ENCODE measurements at regions not wholly inside any gene's neighbourhood (a gene's known extent, or its start where the extent isn't known, plus 50 kb on each side); places are given as distances from the start of the nearest gene placed in this dataset.

- DNase-seq, result no peak
These were observed 1409.8 kb downstream of the PCDH7 start for GRCh38 chr4:32129967-32130366.

- DNase-seq, result no peak
These were observed 1413.0 kb downstream of the PCDH7 start for GRCh38 chr4:32133141-32133540.

DNA sequence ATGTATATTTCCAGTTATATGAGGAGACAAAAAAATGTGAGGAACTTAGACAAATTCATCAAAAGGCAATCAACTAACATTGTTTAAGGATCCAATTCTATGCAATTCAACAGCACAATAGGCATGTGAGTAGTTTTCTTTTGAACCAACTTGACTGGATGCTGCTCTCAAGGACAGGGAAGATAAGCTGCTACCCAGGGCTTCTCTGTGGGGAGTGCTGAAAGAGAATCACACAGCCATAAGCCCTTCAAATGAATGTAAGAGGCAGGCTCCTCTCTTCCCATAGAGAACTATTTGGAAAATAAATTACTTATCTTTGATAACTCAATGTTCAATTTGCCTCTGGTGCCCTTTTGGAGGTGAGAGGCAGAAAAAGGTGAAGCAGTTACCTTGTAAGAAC is 1413.6 kb downstream of the PCDH7 start:
- DNase-seq, result no peak

DNA sequence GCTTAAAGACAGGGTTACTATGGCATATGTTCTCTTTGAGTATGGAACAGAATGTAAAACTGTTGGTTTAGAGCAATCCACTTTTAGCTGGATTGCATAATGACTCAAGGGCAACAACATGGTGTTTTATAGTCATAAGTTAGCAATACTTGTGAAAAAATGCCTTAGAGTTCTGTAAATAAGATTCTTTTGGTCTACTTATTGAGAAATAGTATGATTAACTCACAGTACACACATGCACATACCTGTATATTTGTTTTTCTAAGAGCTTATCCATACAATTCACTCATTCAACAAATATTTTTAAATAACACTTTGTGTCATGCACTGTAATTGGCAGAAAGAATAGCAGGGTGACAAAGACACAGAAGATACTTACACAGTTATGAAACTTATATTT is 1415.5 kb downstream of the PCDH7 start:
- DNase-seq, result peak; percentile 24

DNA sequence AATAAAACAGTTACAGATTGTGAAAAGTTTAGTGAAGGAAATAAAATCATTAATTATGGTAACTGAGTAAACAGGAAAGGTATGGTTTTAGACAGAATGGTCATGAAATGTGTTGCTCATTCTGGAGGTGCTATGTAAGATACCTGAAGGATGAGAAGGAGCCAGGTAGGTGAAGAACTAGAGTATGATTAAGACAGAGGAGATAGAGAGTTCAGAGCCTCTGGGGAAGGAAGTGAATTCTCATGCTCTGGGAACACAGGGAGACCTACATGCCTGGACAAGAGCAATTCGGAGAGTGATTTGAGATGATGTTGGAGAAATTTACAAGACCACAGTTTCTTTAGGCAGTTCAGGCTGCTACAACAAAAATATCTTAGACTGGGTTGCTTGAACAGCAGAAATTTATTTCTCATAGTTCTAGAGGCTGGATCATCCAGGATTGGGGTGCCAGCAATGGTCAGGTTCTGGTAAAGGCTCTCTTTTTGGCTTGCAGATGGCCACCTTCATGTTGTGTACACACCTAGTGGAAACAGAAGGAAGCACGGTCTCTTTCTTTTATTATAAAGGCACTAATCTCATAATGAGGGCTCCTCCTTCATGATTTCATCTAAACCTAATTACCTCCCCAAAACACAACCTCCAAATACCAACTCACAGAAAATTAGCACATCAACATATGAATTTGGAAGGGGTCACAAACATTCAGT is 1416.1 kb downstream of the PCDH7 start:
- DNase-seq, result peak; percentile 26

GRCh38 chr4:32140636-32141035 is 1420.5 kb downstream of the PCDH7 start:
- DNase-seq, result no peak

- no peak for DNase-seq
These were observed 1421.9 kb downstream of the PCDH7 start for GRCh38 chr4:32142075-32142474.

GRCh38 chr4:32145987-32146386 is 1425.8 kb downstream of the PCDH7 start:
- no peak for DNase-seq

- DNase-seq, result no peak
These were observed 1427.4 kb downstream of the PCDH7 start for GRCh38 chr4:32147446-32148085.

GRCh38 chr4:32148111-32148666 is 1428.0 kb downstream of the PCDH7 start:
- DNase-seq, result no peak

- no peak for DNase-seq
These were observed 1438.8 kb downstream of the PCDH7 start for GRCh38 chr4:32158961-32159360.

- DNase-seq, result no peak
These were observed 1441.2 kb downstream of the PCDH7 start for GRCh38 chr4:32161392-32161791.

- DNase-seq, result no peak
These were observed 1443.0 kb downstream of the PCDH7 start for GRCh38 chr4:32163125-32163524.

DNA sequence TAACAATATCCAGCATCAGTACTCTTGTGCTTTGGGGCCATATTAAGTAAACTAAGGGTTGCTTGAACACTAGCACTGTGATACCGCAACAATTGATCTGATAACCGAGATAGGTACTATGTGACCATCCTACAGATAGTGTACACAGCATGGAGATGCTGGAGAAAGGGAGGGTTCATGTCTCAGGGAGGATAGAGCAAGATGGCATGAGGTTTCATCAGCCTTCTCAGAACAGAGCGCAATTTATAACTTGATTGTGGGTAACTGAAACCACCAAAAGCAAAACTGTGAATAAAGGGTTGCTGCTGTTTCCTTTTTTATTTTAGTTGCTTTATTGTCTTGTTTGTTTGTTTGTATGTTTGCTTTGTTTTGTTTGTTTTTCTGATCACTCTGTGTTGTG is 1449.7 kb downstream of the PCDH7 start:
- DNase-seq, result no peak

DNA sequence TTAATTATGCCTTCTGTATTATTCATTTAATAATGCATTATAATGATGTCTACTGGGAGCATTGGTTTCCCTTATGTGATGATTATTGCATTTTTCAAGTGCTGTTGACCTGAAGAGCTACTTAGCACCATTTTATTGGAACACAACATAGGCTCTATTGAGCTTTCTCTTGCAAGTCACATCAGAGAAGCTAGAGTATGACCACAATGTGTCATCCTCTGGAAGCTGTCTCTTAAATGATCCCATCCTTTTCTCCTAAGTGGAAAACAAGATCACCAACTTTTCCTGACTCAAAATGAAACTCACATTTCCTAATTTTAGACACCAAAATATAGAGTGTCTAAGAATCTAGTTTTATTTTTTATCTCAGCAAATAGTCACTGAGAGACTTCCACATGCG is 1451.9 kb downstream of the PCDH7 start:
- peak; percentile 41 for DNase-seq

GRCh38 chr4:32172761-32173160 is 1452.6 kb downstream of the PCDH7 start:
- peak; percentile 32 for DNase-seq

- DNase-seq, result no peak
These were observed 1459.9 kb downstream of the PCDH7 start for GRCh38 chr4:32180086-32180485.

DNA sequence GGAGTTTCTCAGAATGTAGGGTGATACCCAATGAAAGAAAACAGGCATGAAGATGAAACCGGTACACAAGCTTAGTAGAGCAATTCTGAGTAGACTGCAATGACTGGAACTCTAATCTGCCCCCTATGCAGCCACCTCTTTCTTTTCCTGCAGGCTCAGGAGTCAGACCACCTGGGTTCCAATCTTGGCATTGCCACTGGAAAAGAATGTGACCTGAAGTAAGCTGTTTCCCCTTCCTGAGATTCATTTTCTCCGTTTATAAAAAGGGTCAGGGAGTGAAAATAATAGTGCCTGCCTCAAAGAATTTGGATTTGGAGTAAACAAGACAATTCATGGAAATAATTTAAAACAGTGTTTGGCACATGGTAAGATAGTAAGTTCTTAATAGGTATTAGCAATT is 1464.0 kb downstream of the PCDH7 start:
- DNase-seq, result no peak

DNA sequence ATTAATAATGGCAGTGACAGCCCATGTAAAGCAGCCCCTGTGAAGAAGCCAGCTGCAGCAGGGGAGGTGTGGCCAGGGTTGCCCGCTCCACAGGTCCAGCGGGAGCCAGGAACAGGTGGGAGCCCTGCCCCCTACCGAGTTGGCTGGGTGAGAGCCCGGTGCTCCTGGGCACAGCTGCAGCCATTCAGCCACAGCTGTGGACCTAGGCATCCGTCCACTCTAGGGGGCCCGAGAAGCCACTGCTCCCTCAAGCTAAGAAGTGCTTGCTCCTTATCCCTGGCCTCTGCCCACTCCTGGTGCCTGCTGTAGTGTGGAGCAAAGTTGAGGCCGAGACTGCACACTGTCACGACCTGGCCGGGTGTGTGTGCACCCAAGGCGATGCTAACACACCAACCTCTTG is 1469.0 kb downstream of the PCDH7 start:
- DNase-seq, result no peak

DNA sequence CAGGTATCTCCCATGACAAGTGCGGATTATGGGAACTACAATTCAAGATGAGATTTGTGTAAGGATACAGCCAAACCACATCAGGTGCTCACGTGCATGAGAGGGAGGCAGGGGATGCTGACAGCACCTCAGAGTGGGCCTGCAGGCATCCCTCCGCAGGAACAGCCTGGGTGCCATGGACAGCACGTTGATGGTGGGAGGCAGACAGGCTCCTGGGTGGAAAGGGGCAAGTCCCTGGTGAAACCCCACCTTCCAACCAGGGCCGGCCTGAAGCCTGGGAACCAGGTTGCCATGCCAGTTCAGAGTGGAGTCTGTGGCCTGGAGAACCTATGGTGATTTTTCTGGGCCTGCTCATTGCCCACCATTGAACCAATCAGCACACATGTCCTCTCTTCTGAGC is 1469.6 kb downstream of the PCDH7 start:
- no peak for DNase-seq

GRCh38 chr4:32191961-32192360 is 1471.8 kb downstream of the PCDH7 start:
- no peak for DNase-seq

DNA sequence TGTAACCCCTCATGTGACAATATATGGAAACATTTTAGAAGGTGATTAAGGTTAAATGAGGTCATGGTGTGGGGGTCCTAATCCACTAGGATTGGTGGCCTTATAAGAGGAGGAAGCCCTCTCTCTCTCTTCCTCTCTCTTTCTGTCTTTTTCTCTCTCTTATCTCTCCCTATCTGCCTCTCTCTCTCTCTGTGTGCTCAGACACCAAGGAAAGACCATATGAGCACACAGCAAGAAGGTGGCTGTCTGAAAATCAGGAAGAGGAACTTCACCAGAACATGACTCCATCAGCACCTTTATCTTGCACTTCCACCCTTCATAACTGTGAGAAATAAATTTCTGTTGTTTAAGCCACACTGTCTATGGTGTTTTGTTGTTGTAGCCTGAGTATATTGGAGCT is 1472.2 kb downstream of the PCDH7 start:
- no peak for DNase-seq

DNA sequence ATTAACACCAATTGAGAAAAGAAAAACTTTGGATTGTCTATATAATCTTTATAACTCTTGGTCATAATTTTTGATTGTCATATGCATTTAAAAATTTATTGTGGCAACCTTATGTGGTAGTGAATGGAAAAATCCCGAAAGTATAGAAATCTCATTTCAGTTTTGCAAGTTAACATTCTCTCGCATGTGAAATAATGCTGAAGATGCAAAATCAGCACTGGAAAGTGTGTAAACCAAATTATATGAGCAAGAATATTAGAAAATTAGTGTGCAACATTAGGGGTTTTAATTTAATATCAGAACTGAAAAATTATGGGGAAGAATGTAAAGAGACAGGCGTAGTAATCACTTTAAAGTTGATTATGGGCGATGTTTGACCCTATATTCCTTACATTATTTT is 1472.8 kb downstream of the PCDH7 start:
- DNase-seq, result no peak

DNA sequence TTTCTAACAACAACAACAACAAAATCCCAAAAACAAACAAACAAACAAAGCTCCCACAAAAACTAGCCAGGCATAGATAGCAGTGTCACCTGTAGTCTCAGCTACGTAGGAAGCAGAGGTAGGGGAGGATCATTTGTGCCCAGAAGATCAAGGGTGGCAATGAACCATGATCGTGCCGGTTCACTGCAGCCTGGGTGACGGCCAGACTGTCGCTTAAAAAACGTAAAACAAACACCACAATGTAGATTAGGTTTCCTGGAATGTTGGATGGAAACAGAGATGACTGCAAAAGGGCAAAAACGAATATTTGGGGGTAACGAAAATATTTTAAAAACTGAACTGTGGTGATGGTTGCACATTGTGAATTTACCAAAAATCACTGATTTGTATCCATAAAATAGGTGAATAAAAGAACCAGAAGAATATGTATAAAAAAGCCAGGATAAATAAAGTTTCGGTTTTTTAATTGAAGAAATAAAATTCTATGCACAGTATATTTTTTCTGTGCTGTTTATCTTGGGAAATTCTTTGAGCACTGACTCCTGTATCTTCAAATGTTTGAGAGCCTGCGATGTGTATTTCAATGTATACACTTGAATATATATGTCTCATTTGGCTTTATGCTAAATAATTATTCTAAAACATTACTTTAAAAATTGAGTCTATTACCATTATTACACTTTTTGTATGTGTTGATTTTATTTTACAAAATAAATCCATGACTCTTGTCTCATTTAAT is 1477.0 kb downstream of the PCDH7 start:
- DNase-seq, result peak; percentile 91

Data from DMS53 (cell line).